Gastroesophageal sphincter (tissue), 3 donors: ENCODE measurements at regions not wholly inside any gene's neighbourhood (a gene's known extent, or its start where the extent isn't known, plus 50 kb on each side); places are given as distances from the start of the nearest gene placed in this dataset.

Experiments
- CTCF ChIP-seq, 4 experiments: fragments of 200-600 bp in 2 of 4; fragments of 450-650 bp in 2 of 4; sonication (generic) in 1 of 4; IDR thresholded peaks; one replicate each; pipeline ENCODE4 v1.5.1; 2017 to 2019; ENCODE audit warnings: antibody characterized with exemption in 4 of 4, mild to moderate bottlenecking in 2 of 4, moderate library complexity in 2 of 4
- EP300 ChIP-seq: sonication (generic); formaldehyde crosslinking; IDR thresholded peaks from one replicate; pipeline ENCODE4 v1.6.1; 2017; ENCODE audit warnings: antibody characterized with exemption, mild to moderate bottlenecking
- POLR2A ChIP-seq, 2 donors: fragments of 450-650 bp; IDR thresholded peaks; one replicate each; pipeline ENCODE4 v1.6.1; 2017; ENCODE audit warnings: antibody characterized with exemption in 2 of 2, mild to moderate bottlenecking in 2 of 2, moderate library complexity in 1 of 2
- POLR2AphosphoS5 ChIP-seq: sonication (generic); formaldehyde crosslinking; IDR thresholded peaks from one replicate; pipeline ENCODE4 v1.6.1; 2017; ENCODE audit warnings: antibody characterized with exemption

- no peak for TF ChIP-seq CTCF (IDR thresholded peaks at IDR 0.05)
- TF ChIP-seq POLR2A (IDR thresholded peaks at IDR 0.05) = no peak
- TF ChIP-seq POLR2AphosphoS5 = no peak
- TF ChIP-seq EP300 = no peak
Observed at GRCh38 chr3:40602778-40603385, 78.1 kb downstream of the ZNF621 start.
